GM12865 (cell line): ENCODE measurements at regions not wholly inside any gene's neighbourhood (a gene's known extent, or its start where the extent isn't known, plus 50 kb on each side); places are given as distances from the start of the nearest gene placed in this dataset.
A peak's percentile ranks its signal among the peaks of the same experiment; 100 is the strongest.

Experiments used
- DNase-seq: peaks from one replicate; pipeline ENCODE4 v3.0.0; 2010; ENCODE audit warnings: low read depth
- H3K4me3 ChIP-seq: 2 replicates; pipeline ENCODE4 v1.5.1; 2011; ENCODE audit warnings: mild to moderate bottlenecking, low read depth, low read length, control low read depth
- CTCF ChIP-seq: IDR thresholded peaks from 2 replicates; pipeline ENCODE4 v1.5.1; 2011; ENCODE audit warnings: low read length, control low read depth, low read depth, inconsistent platforms; ENCODE audit not compliant: insufficient read depth; ENCODE audit errors: missing control alignments

GRCh38 chr5:8892926-8893325 lies 652.9 kb downstream of the SEMA5A start:
- no peak overlapping the region for H3K4me3 ChIP-seq
- no peak for TF ChIP-seq CTCF
- DNase-seq, result no peak

- no peak for TF ChIP-seq CTCF
Observed at GRCh38 chr5:8894031-8894430, 651.8 kb downstream of the SEMA5A start.

GRCh38 chr5:8895062-8895461 lies 650.8 kb downstream of the SEMA5A start:
- TF ChIP-seq CTCF, result no peak
- H3K4me3 ChIP-seq, result no peak overlapping the region
- DNase-seq, result no peak

More at GRCh38 chr5:8894031-8894430, 651.8 kb downstream of the SEMA5A start:
- no peak for DNase-seq
- no peak overlapping the region for H3K4me3 ChIP-seq

GRCh38 chr5:8895599-8895998 lies 650.3 kb downstream of the SEMA5A start:
- TF ChIP-seq CTCF, result no peak
- no peak overlapping the region for H3K4me3 ChIP-seq
- no peak for DNase-seq

GRCh38 chr5:8897316-8897715 lies 648.6 kb downstream of the SEMA5A start:
- peak; percentile 6 for DNase-seq
- H3K4me3 ChIP-seq, result no peak overlapping the region
- TF ChIP-seq CTCF, result no peak

GRCh38 chr5:8905021-8905420 lies 640.9 kb downstream of the SEMA5A start:
- DNase-seq, result no peak
- no peak for TF ChIP-seq CTCF
- no peak overlapping the region for H3K4me3 ChIP-seq

GRCh38 chr5:8906303-8906967 lies 639.4 kb downstream of the SEMA5A start:
- no peak for DNase-seq
- TF ChIP-seq CTCF, result no peak
- H3K4me3 ChIP-seq, result no peak overlapping the region
